Daoy (cell line): ENCODE measurements at regions not wholly inside any gene's neighbourhood (a gene's known extent, or its start where the extent isn't known, plus 50 kb on each side); places are given as distances from the start of the nearest gene placed in this dataset.

Source experiments
- DNase-seq: peaks from one replicate; pipeline ENCODE4 v3.0.0-alpha.2; 2015; ENCODE audit warnings: low read depth

DNA sequence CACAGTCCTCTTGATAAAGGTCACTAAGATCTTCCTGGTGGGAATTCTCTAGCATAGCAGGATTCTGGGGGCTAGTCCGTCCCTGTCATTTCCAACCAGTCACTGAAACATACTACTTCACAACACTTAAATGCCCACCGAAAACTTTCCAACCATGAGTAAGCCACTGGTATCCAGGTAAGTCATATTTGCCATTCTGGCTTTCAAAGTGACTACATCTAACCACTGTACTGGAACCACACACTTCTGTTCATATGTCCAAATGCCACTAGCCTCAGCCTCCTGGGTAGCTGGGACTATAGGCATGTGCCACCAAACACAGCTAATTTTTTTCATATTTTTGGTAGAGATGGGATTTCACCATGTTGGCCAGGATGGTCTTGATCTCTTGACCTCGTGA lies 64.3 kb upstream of the VANGL1 start:
- no peak for DNase-seq

DNA sequence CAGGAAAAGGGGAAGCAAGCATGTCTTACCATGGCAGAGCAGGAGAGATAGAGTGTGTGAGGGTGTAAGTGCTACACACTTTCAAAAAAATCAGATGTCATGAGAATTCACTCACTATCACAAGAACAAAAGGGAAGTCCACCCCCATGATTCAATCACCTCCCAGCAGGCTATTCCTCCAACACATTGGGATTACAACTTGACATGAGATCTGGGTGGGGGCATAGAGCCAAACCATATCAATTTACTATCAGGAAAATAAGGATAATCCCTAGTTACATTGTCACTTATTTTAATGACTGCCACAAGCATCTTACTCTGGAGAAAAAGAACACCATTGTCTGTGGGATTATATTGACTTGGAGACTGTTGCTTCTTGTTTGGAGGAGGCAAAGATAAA lies 66.1 kb upstream of the VANGL1 start:
- no peak for DNase-seq

DNA sequence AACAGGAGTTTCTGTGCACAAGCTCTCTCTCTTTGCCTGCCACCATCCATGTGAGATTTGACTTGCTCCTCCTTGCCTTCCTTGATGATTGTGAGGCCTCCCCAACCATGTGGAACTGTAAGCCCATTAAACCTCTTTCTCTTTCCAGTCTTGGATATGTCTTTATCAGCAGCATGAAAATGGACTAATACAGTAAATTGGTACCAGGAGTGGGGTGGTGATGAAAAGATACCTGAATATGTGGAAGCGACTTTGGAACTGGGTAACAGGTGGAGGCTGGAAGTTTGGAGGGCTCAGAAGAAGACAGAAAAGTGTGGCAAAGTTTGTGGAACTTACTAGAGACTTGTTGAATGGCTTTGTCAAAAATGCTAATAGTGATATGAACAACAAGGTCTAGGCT lies 69.1 kb upstream of the VANGL1 start:
- no peak for DNase-seq

GRCh38 chr1:115567431-115567830 lies 74.3 kb upstream of the VANGL1 start:
- no peak for DNase-seq

DNA sequence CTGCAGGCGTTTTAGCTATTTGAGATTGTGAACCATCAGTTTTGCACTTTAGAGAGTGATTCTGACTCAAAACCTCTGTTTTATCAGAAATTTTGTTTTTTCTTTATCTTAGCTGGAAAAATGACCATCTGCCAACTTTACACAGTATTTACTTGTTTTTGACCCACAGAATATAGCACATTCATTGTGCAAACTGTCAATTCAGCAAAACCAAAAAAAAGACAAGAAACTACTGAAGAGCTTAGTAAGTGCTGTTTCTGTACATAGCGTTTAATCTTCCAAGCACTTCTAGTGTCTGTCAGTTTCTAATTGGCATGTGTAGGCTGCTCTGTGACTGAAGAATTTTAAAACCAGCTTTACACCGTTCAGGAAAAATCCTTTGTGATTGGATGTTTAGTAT lies 76.0 kb upstream of the VANGL1 start:
- DNase-seq: no peak

GRCh38 chr1:115565353-115565752 lies 76.4 kb upstream of the VANGL1 start:
- no peak for DNase-seq

GRCh38 chr1:115564201-115564600 lies 77.6 kb upstream of the VANGL1 start:
- no peak for DNase-seq

- DNase-seq: no peak
These were observed 81.7 kb upstream of the VANGL1 start for GRCh38 chr1:115560027-115560426.

DNA sequence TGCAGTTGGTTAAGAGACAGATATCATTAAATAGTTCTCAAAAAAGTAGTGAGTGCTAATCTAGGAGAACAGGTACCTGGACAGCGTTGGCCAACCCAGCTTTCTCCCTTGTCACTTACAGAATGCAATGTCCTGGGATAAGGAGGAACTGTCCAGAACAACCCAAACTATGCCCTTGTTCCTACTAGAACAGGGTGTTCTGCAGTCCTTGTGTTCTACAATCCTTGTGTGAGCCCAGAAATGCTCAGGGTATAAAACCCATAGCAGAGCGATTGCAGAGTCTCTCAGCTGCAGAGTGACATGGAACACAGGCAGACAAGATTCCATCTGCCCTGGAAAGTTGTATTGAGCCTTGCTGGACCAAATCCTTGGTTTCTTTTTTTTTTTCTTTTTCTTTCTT lies 83.5 kb upstream of the VANGL1 start:
- no peak for DNase-seq

- no peak for DNase-seq
These were observed 84.1 kb upstream of the VANGL1 start for GRCh38 chr1:115557715-115558114.

DNA sequence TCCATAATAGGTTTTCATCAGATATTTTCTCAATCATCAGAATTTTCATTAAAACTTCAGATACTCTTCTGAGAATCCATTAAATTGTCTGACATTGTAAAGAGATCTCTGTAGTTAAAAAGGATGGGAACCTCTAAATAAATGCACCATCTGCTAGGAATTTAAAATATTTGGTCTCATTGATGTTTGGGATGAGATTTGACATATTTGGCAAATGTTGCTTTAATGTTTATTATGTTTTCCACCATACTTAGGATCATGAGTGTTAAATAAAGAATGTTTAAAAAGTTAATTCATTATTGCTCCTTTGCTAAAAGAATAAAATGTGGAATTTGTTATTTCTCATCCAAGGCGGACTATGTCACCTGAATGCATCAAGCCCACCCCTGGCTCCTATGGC lies 85.5 kb upstream of the VANGL1 start:
- no peak for DNase-seq

DNA sequence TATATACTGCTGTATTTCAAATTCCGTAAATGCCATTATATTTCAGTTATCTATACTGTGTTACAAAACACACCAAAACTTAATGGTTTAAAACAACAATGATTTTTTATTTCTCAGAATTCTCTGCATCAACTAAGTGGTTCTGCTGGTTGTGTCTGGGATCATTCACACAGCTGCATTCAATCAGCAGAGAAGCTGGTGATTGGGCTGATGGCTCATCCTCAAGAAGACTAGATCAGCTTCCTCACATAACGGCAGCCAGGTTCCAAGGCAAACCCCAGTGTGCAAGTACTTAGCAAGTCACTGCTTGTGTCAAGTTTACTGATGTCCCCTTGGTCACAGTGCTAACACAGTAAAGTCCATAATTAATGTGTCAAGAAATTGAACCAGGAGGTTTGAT lies 86.3 kb upstream of the VANGL1 start:
- no peak for DNase-seq

DNA sequence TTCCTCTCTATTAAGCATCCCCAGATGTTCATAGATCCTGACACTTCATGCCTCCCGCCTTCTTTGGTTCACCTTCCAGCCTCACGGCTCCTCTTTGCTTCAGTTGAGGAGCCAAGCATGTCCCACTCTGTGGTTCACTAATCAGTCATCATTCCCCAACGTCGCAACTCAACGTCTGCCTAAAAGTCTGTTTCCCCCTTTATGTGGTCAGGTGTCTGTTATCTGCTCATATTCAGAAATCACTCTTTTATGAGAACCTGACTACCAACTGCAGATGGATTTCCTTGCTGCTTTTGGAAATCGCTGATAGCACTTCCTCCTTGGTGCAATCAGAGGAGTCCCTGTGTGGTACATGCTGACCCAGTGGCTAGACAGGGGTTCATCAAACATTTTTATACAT lies 94.1 kb upstream of the VANGL1 start:
- DNase-seq: no peak

DNA sequence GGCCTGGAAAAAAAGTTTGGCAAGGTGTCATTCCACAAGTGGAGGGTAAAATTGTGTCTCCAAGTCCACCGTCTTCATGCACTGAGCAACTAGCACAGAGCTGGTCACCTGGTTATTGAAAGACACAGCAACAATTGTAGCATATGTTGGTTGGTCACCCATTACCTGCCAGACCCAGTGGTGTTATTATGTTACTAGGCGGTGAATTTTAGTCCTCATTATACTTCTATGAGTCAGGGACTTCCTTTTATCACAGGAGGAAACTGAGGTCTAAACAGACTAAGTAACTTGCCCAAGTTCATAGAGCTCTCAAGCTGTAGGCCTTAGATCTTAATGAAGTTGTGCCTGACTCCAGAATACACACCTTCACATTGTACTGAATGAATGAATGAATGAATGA lies 94.9 kb upstream of the VANGL1 start:
- DNase-seq: no peak

DNA sequence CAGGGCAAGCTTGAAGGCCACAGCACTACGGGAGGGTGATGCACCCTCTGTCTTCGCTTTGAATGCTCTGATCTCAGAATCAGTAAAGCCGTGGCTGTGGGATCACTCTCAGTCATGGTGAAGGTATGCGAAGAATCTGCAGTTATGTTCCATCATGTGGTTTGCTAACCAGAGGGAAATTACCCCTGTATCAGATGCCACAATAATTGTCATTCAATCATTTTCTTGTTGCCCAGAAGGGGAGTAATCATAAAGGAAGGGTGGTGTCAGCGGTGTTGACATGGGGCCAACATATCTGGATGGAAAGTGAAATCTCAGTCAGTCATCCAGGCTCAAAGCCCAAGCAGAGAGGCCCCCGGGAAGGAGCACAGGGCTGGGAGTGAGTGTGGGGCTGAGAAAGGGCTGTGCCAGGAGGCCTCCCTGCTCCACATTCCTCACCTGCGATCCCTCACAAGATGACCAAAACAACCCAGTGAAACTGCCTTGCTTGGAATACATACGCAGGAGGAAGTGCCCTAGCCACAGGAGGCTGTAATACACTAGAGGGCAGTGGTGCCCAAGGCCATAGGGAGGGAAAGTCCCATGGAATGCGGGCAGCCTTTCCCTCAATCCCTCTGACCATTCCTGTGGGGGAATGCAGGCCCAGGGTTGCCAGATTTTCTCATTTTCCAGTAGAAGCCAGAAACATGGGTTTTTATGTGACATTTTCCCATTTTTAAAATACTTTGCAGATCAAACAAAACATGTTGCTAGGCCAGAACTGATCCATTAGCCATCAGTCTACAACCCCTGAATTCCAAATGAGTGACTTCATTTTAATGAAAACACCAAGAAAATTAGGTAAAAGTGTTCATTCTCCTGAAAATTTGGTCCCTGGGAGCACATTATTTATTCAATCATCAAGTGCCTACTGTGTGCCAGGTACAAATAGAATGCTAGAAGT lies 95.7 kb upstream of the VANGL1 start:
- DNase-seq: peak; percentile 99

DNA sequence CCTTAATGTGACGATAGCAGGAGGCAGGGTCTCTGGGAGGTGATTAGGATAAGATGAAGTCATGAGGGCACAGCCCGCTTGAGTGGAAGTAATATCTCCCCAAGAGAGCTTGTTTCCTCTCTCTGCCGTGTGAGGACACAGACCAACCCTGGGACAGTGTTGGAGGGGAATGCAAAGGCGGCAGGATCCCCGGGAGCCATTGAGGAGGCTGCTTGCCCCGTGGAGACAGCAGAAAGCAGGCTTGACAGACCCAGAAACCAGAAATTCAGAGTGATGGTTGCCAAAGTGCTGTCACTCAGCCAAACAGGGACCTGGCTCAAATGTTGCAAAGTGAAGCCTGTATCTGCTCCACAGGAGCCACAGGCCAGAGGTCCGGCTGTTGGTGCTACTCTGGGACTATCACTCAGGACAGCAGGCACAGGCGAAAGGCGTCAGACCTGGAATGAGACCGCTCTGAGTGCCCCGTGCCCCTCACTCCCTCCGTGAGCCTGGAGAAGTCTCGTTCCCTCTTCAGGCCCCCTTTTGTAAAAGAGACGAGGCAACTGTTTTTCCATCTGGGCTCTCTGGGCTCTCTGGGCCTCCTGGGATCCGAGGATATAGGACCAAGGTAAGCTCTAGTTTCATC lies 96.6 kb upstream of the VANGL1 start:
- DNase-seq: peak; percentile 89

DNA sequence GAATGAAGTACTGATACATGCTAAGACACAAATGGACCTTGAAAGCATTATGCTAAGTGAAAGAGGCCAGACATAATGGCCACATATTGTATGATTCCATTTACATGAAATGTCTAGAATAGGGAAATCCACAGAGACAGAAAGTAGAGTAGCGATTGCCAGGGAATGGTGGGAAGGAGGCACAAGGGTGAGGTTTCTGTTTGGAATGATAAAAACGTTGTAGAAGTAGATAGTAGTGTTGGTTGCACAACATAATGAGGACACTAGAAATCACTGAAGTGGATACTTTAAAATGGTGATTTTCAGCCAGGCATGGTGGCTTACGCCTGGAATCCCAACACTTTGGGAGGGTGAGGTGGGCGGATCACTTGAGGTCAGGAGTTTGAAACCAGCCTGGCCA lies 97.6 kb upstream of the VANGL1 start:
- no peak for DNase-seq

DNA sequence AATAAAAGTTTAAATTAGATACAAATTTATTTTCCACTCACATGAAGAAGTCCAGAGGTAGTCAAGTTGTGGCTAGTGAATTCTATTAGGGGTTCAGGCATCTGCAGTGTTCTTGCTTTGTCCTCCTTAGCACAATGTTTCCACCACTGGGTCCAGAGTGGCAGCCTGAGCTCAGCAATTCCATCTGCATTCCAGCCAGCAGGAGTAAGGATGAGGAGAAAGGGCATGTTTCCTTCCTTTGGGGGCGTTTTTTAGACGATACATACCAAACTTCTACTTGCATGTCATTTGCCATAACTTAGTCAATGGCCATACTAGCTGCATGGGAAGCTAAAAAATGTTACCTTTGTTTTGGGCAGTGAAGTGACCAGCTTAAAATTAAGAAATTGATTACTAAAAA lies 98.5 kb upstream of the VANGL1 start:
- DNase-seq: no peak

- DNase-seq: no peak
These were observed 102.0 kb upstream of the VANGL1 start for GRCh38 chr1:115539736-115540135.

DNA sequence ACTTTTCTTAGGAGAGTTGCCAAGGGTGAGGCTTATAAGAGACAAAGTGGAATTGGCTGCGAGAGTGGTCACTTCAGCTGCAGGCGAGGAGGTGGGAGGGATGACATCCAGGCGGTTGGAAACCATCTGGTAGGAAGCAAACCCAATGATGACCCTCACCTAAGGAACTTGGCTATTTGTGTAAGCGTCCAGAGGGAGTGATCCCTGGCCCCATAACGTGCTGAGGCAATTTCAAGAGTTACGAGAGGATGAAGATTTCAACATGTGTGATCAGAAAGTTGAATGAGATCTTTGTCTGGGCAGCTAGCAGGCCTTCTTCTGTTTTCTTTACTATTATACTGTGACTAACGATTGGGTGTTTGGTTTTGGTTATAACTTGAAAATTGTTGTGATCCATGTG lies 102.7 kb upstream of the VANGL1 start:
- no peak for DNase-seq

GRCh38 chr1:115538579-115538978 lies 103.2 kb upstream of the VANGL1 start:
- DNase-seq: no peak

DNA sequence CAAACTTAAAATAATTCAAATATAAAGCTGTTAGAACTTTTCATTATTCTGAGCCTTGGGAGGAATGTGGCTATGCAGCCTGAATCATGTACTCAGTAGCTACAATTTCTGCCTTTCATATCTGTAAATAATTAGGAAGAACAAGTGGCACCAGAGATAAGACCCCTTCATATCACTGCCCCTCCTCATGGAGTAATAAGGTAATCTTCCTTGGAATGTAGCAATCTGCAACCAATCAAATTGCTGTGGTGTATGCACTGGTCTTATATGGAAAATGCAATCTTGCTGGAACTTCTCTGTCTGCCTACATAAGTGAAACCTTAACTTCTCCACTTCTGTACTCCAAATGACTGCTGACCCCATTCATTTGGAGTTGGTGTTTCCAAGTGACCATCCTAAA lies 104.4 kb upstream of the VANGL1 start:
- DNase-seq: no peak

DNA sequence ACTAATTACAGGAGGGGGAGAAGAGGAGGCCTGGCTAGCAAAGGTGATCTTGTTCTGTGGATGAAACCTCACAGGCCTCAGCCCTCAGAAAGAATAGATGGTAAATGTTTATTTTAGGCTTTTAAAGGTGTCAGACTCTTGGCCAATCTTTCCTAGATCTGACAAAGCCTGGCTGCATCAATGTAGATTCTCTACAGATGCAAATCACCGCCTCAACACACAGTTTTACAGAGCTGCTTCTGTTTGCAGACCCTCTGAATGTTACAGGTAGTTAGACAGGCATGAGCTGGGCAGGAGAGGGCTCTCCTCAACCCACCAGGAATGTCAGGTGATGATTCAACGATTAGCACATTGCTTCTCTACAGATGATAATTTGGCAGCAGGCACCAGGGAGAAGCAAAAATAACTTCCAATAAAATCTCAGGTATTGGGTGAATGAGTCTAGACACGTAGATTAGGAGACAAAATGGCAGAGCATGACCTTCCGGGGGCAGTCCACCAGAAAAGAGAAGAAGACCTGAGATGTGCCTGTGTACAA lies 105.4 kb upstream of the VANGL1 start:
- no peak for DNase-seq
